GM12878 (cell line): ENCODE measurements at regions not wholly inside any gene's neighbourhood (a gene's known extent, or its start where the extent isn't known, plus 50 kb on each side); places are given as distances from the start of the nearest gene placed in this dataset.

ENCODE experiments used
- ATAC-seq: fragments of 200-7000 bp; cut with Tn5 transposase; 3 replicates; pipeline ENCODE4 v1.9.1; 2020; ENCODE audit warnings: mild to moderate bottlenecking, moderate library complexity
- BruUV-seq: library from RNA; stranded (reverse); fragments of 400-500 nt; replicated peaks from 2 replicates; lab custom pipeline; 2021; lab: Mats Ljungman, UMichigan
- CTCF ChIA-PET: fragments of 300-600 bp; sonication (Branson Sonifier 250); formaldehyde crosslinking; extraction: SDS; loops from one replicate; lab custom pipeline; 2021; ENCODE audit warnings: inconsistent platforms; lab: Yijun Ruan, JAX
- POLR2A ChIA-PET: fragments of 350-600 bp; formaldehyde crosslinking; extraction: SDS; loops from one replicate; lab custom pipeline; 2021; ENCODE audit warnings: inconsistent platforms; lab: Charles Lee
- RAD21 ChIA-PET: fragments of 300-600 bp; sonication (Branson Sonifier 250); formaldehyde crosslinking; loops from one replicate; lab custom pipeline; 2023; ENCODE audit warnings: antibody characterized with exemption; ENCODE audit not compliant: unreplicated experiment; lab: Charles Lee
- SMC1A ChIA-PET: fragments of 300-600 bp; sonication (Branson Sonifier 250); formaldehyde crosslinking; loops from one replicate; lab custom pipeline; 2023; ENCODE audit not compliant: unreplicated experiment, uncharacterized antibody; lab: Charles Lee
- DNase-seq: peaks from one replicate; pipeline ENCODE4 v3.0.0-alpha.2; 2011; ENCODE audit warnings: low read depth, low spot score
- FAIRE-seq: peaks from 3 replicates; lab custom pipeline; 2011; peaks lifted over from hg19 to GRCh38; lab: Jason Lieb, UNC
- H2AFZ ChIP-seq: 2 replicates; pipeline ENCODE4 v1.6.0; 2011; ENCODE audit warnings: low read depth, low read length, control low read depth; ENCODE audit not compliant: control insufficient read depth
- H3K27ac ChIP-seq: 2 replicates; pipeline ENCODE4 v1.5.1; 2011; ENCODE audit warnings: control low read depth; ENCODE audit not compliant: control insufficient read depth, insufficient read depth
- H3K27me3 ChIP-seq, 2 experiments: replicated peaks in 1 of 2; 2 replicates each; pipeline versions ENCODE4 v1.6.0 to v1.6.1; 2011; ENCODE audit warnings: low read length in 1 of 2; ENCODE audit not compliant: control insufficient read depth in 2 of 2, insufficient read depth in 2 of 2
- H3K36me3 ChIP-seq, 2 experiments: 2 replicates each; pipeline ENCODE4 v1.5.1; 2011; ENCODE audit warnings: low read length in 1 of 2; ENCODE audit not compliant: control insufficient read depth in 2 of 2, insufficient read depth in 2 of 2
- H3K4me1 ChIP-seq: 2 replicates; pipeline ENCODE4 v1.6.1; 2011; ENCODE audit warnings: mild to moderate bottlenecking, low read length, moderate library complexity, mixed read lengths; ENCODE audit not compliant: control insufficient read depth, insufficient read depth
- H3K4me2 ChIP-seq: 2 replicates; pipeline ENCODE4 v1.6.0; 2011; ENCODE audit warnings: control low read depth; ENCODE audit not compliant: control insufficient read depth, insufficient read depth
- H3K4me3 ChIP-seq: fragments of 200-600 bp; sonication (generic); 2 replicates; pipeline ENCODE4 v1.5.1; 2016
- H3K79me2 ChIP-seq: 2 replicates; pipeline ENCODE4 v1.6.0; 2011; ENCODE audit warnings: low read length; ENCODE audit not compliant: control insufficient read depth, insufficient read depth
- H3K9ac ChIP-seq: 2 replicates; pipeline ENCODE4 v1.8.0; 2011; ENCODE audit warnings: low read length, control low read depth, mixed read lengths; ENCODE audit not compliant: control insufficient read depth, insufficient read depth
- H3K9me3 ChIP-seq: replicated peaks from 3 replicates; pipeline ENCODE4 v1.5.1; 2011; ENCODE audit warnings: mild to moderate bottlenecking, low read length; ENCODE audit not compliant: control insufficient read depth, insufficient read depth
- H4K20me1 ChIP-seq: 2 replicates; pipeline ENCODE4 v1.6.0; 2011; ENCODE audit not compliant: control insufficient read depth, insufficient read depth
- ASH2L ChIP-seq: fragments of 300-600, 200-600 bp; sonication (generic); IDR thresholded peaks from 2 replicates; pipeline ENCODE4 v1.6.1; 2017; ENCODE audit warnings: low read depth, mild to moderate bottlenecking, borderline replicate concordance
- BCLAF1 ChIP-seq: fragments of 450-650 bp; IDR thresholded peaks from 2 replicates; pipeline ENCODE4 v1.6.1; 2017; ENCODE audit warnings: antibody characterized with exemption, mild to moderate bottlenecking, moderate library complexity
- CBFB ChIP-seq: IDR thresholded peaks from 2 replicates; pipeline ENCODE4 v1.6.1; 2016; ENCODE audit warnings: antibody characterized with exemption, low read depth
- FOS ChIP-seq: IDR thresholded peaks from 3 replicates; pipeline ENCODE4 v1.6.1; 2011; ENCODE audit warnings: borderline replicate concordance; ENCODE audit not compliant: insufficient read length; ENCODE audit errors: extremely low read depth
- FOXK2 ChIP-seq: fragments of 450-650 bp; IDR thresholded peaks from 2 replicates; pipeline ENCODE4 v1.6.1; 2017; ENCODE audit warnings: mild to moderate bottlenecking, moderate library complexity
- IRF5 ChIP-seq: fragments of 450-650 bp; IDR thresholded peaks from 2 replicates; pipeline ENCODE4 v1.6.1; 2017; ENCODE audit warnings: borderline replicate concordance
- NFYB ChIP-seq: IDR thresholded peaks from 2 replicates; pipeline ENCODE4 v1.6.1; 2011; ENCODE audit warnings: low read depth, mild to moderate bottlenecking, low read length, improper control_type of control experiment, moderate library complexity; ENCODE audit not compliant: insufficient read depth
- RAD21 ChIP-seq: IDR thresholded peaks from 2 replicates; pipeline ENCODE4 v1.6.1; 2011; ENCODE audit warnings: mild to moderate bottlenecking, low read depth, low read length, moderate library complexity; ENCODE audit not compliant: insufficient read depth
- RAD51 ChIP-seq: fragments of 450-650 bp; IDR thresholded peaks from 2 replicates; pipeline ENCODE4 v1.6.1; 2016; ENCODE audit warnings: moderate library complexity, mild to moderate bottlenecking, inconsistent platforms
- RELB ChIP-seq: fragments of 450-650 bp; IDR thresholded peaks from 2 replicates; pipeline ENCODE4 v1.6.1; 2017; ENCODE audit warnings: low read depth, mild to moderate bottlenecking, moderate library complexity
- SIX5 ChIP-seq: IDR thresholded peaks from 2 replicates; pipeline ENCODE4 v1.6.1; 2011; ENCODE audit warnings: mild to moderate bottlenecking, low read depth, low read length, moderate library complexity; ENCODE audit not compliant: severe bottlenecking
- SMC3 ChIP-seq: IDR thresholded peaks from 2 replicates; pipeline ENCODE4 v1.6.1; 2011; ENCODE audit warnings: low read length, improper control_type of control experiment, borderline replicate concordance
- SPI1 ChIP-seq: IDR thresholded peaks from 2 replicates; pipeline ENCODE4 v1.6.1; 2011; ENCODE audit warnings: low read depth, mild to moderate bottlenecking, low read length, moderate library complexity, borderline replicate concordance; ENCODE audit not compliant: insufficient read depth
- SUZ12 ChIP-seq: fragments of 200-600 bp; sonication (generic); IDR thresholded peaks from one replicate; pipeline ENCODE4 v1.6.1; 2018; ENCODE audit warnings: antibody characterized with exemption, mild to moderate bottlenecking; ENCODE audit not compliant: unreplicated experiment
- TCF3 ChIP-seq: IDR thresholded peaks from 2 replicates; pipeline ENCODE4 v1.6.1; 2012; ENCODE audit warnings: low read depth, mild to moderate bottlenecking, low read length, borderline replicate concordance; ENCODE audit not compliant: insufficient read depth
- USF1 ChIP-seq: IDR thresholded peaks from 2 replicates; pipeline ENCODE4 v1.6.1; 2011; ENCODE audit warnings: borderline replicate concordance, low read depth, mild to moderate bottlenecking, moderate library complexity, mixed read lengths, low read length; ENCODE audit not compliant: insufficient read depth; ENCODE audit errors: extremely low read length
- WRNIP1 ChIP-seq: IDR thresholded peaks from 2 replicates; pipeline ENCODE4 v1.6.1; 2011; ENCODE audit warnings: low read depth, low read length, improper control_type of control experiment, borderline replicate concordance
- ZNF24 ChIP-seq: fragments of 450-650 bp; IDR thresholded peaks from 2 replicates; pipeline ENCODE4 v1.6.1; 2017; ENCODE audit warnings: antibody characterized with exemption, mild to moderate bottlenecking
- WGBS: methylation state at CpG from one replicate; pipeline ENCODE4 v1.1.6; 2016; ENCODE audit warnings: low lambda C conversion rate; ENCODE audit not compliant: insufficient replicate concordance, insufficient coverage; ENCODE audit errors: missing lambda C conversion rate; 5-methylcytosine and 5-hydroxymethylcytosine counted together
- in situ Hi-C: fragments of 300-500 bp; cut with MboI; formaldehyde crosslinking; loops from 9 replicates; pipeline ENCODE4 v1.14.3; 2018; ENCODE audit warnings: mixed read lengths
- intact Hi-C: fragments of 100-400 bp; cut with micrococcal nuclease; formaldehyde crosslinking; loops from one replicate; pipeline ENCODE4 v1.14.2; 2022; ENCODE audit not compliant: unreplicated experiment

- intact Hi-C loops = no loop called here
- no peak for TF ChIP-seq FOXK2
- TF ChIP-seq CBFB = no peak
- TF ChIP-seq SIX5 = no peak
- TF ChIP-seq SMC3 = no peak
- TF ChIP-seq IRF5 = no peak
- TF ChIP-seq SUZ12 = no peak
- no peak for TF ChIP-seq BCLAF1
- TF ChIP-seq NFYB = no peak
- no peak for TF ChIP-seq SPI1
- no peak for TF ChIP-seq ASH2L
- no peak for TF ChIP-seq RAD21
- no peak for TF ChIP-seq WRNIP1
- TF ChIP-seq ZNF24 = no peak
- no peak for TF ChIP-seq FOS
- no peak for TF ChIP-seq RELB
- TF ChIP-seq RAD51 = no peak
- TF ChIP-seq USF1 = no peak
- TF ChIP-seq TCF3 = no peak
Measured at GRCh38 chr5:173518856-173519255, 97.6 kb downstream of the BOD1 start.

More at GRCh38 chr5:173518856-173519255, 97.6 kb downstream of the BOD1 start:
- Histone ChIP-seq H3K9me3 (no peaks in the 10 kb centered on the region; the same call in 2 of the 3 replicates), H3K4me3 (no peak overlapping the region), H2AFZ (no peak overlapping the region), H3K27ac (no peak overlapping the region), H3K36me3 (no peaks in the 10 kb centered on the region), H3K4me2 (no peak overlapping the region), H3K79me2 (no peaks in the 10 kb centered on the region), H3K27me3 (no peaks in the 10 kb centered on the region; a peak in 1 of 4 replicates), H3K4me1 (no peaks in the 10 kb centered on the region), H3K9ac (no peak overlapping the region), H4K20me1 (no peaks in the 10 kb centered on the region)
- FAIRE-seq (no peak), ATAC-seq (no peak), DNase-seq (no peak)
- ChIA-PET CTCF (no interaction called here), SMC1A (interaction anchor here (1.1 kb wide), 1 partner anchor 97 kb away, joined by 3 read pairs; no protein-coding TSS in a partner anchor), POLR2A (no interaction called here), RAD21 (no interaction called here)
- in situ Hi-C loops = no loop called here
- no TSS peak for BruUV-seq
- WGBS = 40% methylated on average over 6 of the region's 6 CpGs
